CD8-positive, alpha-beta memory T cell (primary cell): ENCODE measurements at regions not wholly inside any gene's neighbourhood (a gene's known extent, or its start where the extent isn't known, plus 50 kb on each side); places are given as distances from the start of the nearest gene placed in this dataset.
"Not testable (repeated sequence)": the region's sequence is repeated elsewhere in the genome, so short reads cannot be mapped to it uniquely, and the experiment has no call there.

Experiments
- CTCF ChIA-PET: fragments of 350-600 bp; sonication (Branson Sonifier 250); formaldehyde crosslinking; loops from one replicate; lab custom pipeline; 2021; ENCODE audit warnings: antibody characterized with exemption; lab: Charles Lee
- POLR2A ChIA-PET: fragments of 350-600 bp; sonication (Branson Sonifier 250); formaldehyde crosslinking; loops from one replicate; lab custom pipeline; 2021; ENCODE audit warnings: antibody characterized with exemption; lab: Charles Lee
- DNase-seq, 5 donors: peaks; one replicate each; pipeline versions ENCODE4 v3.0.0 to v3.0.0-alpha.2; 2020 to 2022; ENCODE audit warnings: mixed read lengths in 1 of 5
- H3K27ac ChIP-seq: one replicate; pipeline ENCODE4 v1.7.0; 2013; ENCODE audit warnings: low read depth, mild to moderate bottlenecking, low read length, moderate library complexity
- H3K27me3 ChIP-seq: 2 replicates; pipeline ENCODE4 v1.7.0; 2013; ENCODE audit warnings: low read length, mild to moderate bottlenecking; ENCODE audit not compliant: insufficient read depth, poor library complexity, severe bottlenecking
- H3K36me3 ChIP-seq: 2 replicates; pipeline ENCODE4 v1.7.0; 2013; ENCODE audit warnings: mild to moderate bottlenecking, low read length, moderate library complexity; ENCODE audit not compliant: insufficient read depth
- H3K4me1 ChIP-seq: 2 replicates; pipeline ENCODE4 v1.7.0; 2013; ENCODE audit warnings: mild to moderate bottlenecking, low read length, moderate library complexity; ENCODE audit not compliant: insufficient read depth
- H3K4me3 ChIP-seq: 2 replicates; pipeline ENCODE4 v1.7.0; 2013; ENCODE audit warnings: mild to moderate bottlenecking, low read length
- H3K9me3 ChIP-seq: 2 replicates; pipeline ENCODE4 v1.7.0; 2013; ENCODE audit warnings: mild to moderate bottlenecking, low read length
- H3K27ac Mint-ChIP-seq, 8 donors: one replicate each; pipeline ENCODE4 v1.8.0; 2020 to 2021; ENCODE audit warnings: mixed read lengths in 8 of 8, mild to moderate bottlenecking in 6 of 8, inconsistent platforms in 3 of 8, moderate library complexity in 3 of 8
- H3K27me3 Mint-ChIP-seq, 2 donors: one replicate each; pipeline ENCODE4 v1.8.0; 2020 to 2021; ENCODE audit warnings: mixed read lengths in 2 of 2, mild to moderate bottlenecking in 1 of 2, moderate library complexity in 1 of 2
- H3K36me3 Mint-ChIP-seq, 3 donors: one replicate each; pipeline ENCODE4 v1.8.0; 2020 to 2021; ENCODE audit warnings: mixed read lengths in 3 of 3, inconsistent platforms in 1 of 3, mild to moderate bottlenecking in 1 of 3
- H3K4me1 Mint-ChIP-seq, 3 donors: one replicate each; pipeline ENCODE4 v1.8.0; 2020 to 2021; ENCODE audit warnings: mixed read lengths in 3 of 3, inconsistent platforms in 1 of 3, mild to moderate bottlenecking in 1 of 3
- H3K4me3 Mint-ChIP-seq, 7 donors: one replicate each; pipeline ENCODE4 v1.8.0; 2020 to 2021; ENCODE audit warnings: mixed read lengths in 7 of 7, mild to moderate bottlenecking in 6 of 7, moderate library complexity in 4 of 7, inconsistent platforms in 2 of 7
- H3K9me3 Mint-ChIP-seq, 5 donors: one replicate each; pipeline ENCODE4 v1.8.0; 2020 to 2022; ENCODE audit warnings: mixed read lengths in 5 of 5, mild to moderate bottlenecking in 3 of 5, moderate library complexity in 2 of 5, inconsistent platforms in 1 of 5

GRCh38 chr7:110539216-110539615 lies 551.7 kb upstream of the LRRN3 start:
- ChIA-PET CTCF (no interaction called here), POLR2A (no interaction called here)
- Mint-ChIP-seq H3K36me3 (no peaks in the 10 kb centered on the region), H3K4me3 (no peak overlapping the region), H3K27ac (no peak overlapping the region), H3K27me3 (no peaks in the 10 kb centered on the region), H3K9me3 (peaks cover 0 to 5% (median 0%) of the 10 kb centered on the region in 5 donors), H3K4me1 (no peaks in the 10 kb centered on the region)
- H3K4me3 ChIP-seq, result no peak overlapping the region
- H3K9me3 ChIP-seq, result no peaks in the 10 kb centered on the region
- H3K36me3 ChIP-seq, result no peaks in the 10 kb centered on the region
- DNase-seq, result no peak
- H3K27ac ChIP-seq, result no peak overlapping the region
- H3K4me1 ChIP-seq, result no peaks in the 10 kb centered on the region
- H3K27me3 ChIP-seq, result no peaks in the 10 kb centered on the region

- H3K9me3 Mint-ChIP-seq, result peaks cover 0 to 3% (median 0%) of the 10 kb centered on the region in 5 donors
- H3K36me3 Mint-ChIP-seq, result no peaks in the 10 kb centered on the region
- H3K4me1 Mint-ChIP-seq, result no peaks in the 10 kb centered on the region
- H3K27me3 Mint-ChIP-seq, result no peaks in the 10 kb centered on the region
- no peaks in the 10 kb centered on the region for H3K4me1 ChIP-seq
- H3K36me3 ChIP-seq, result no peaks in the 10 kb centered on the region
- H3K4me3 ChIP-seq, result no peak overlapping the region
- DNase-seq, result no peak
- no peak overlapping the region for H3K4me3 Mint-ChIP-seq
- no peaks in the 10 kb centered on the region for H3K9me3 ChIP-seq
- ChIA-PET POLR2A (no interaction called here), CTCF (no interaction called here)
- H3K27ac ChIP-seq, result no peak overlapping the region
- no peaks in the 10 kb centered on the region for H3K27me3 ChIP-seq
- H3K27ac Mint-ChIP-seq, result no peak overlapping the region
Observed at GRCh38 chr7:110541962-110542361, 549.0 kb upstream of the LRRN3 start.

GRCh38 chr7:110544194-110544593 lies 546.7 kb upstream of the LRRN3 start:
- ChIA-PET POLR2A (no interaction called here), CTCF (no interaction called here)
- no peaks in the 10 kb centered on the region for H3K36me3 ChIP-seq
- peaks cover 0 to 7% (median 0%) of the 10 kb centered on the region in 5 donors for H3K9me3 Mint-ChIP-seq
- H3K4me3 ChIP-seq, result no peak overlapping the region
- no peak for DNase-seq
- H3K27me3 ChIP-seq, result no peaks in the 10 kb centered on the region
- no peak overlapping the region for H3K27ac Mint-ChIP-seq
- no peak overlapping the region for H3K27ac ChIP-seq
- no peaks in the 10 kb centered on the region for H3K4me1 ChIP-seq
- H3K4me1 Mint-ChIP-seq, result no peaks in the 10 kb centered on the region
- H3K27me3 Mint-ChIP-seq, result no peaks in the 10 kb centered on the region
- no peaks in the 10 kb centered on the region for H3K9me3 ChIP-seq
- H3K36me3 Mint-ChIP-seq, result no peaks in the 10 kb centered on the region
- no peak overlapping the region for H3K4me3 Mint-ChIP-seq

- H3K4me3 ChIP-seq, result no peak overlapping the region
- peaks cover 4 to 19% (median 15%) of the 10 kb centered on the region in 5 donors for H3K9me3 Mint-ChIP-seq
- H3K27ac Mint-ChIP-seq, result no peak overlapping the region
- no peaks in the 10 kb centered on the region for H3K27me3 Mint-ChIP-seq
- no peaks in the 10 kb centered on the region for H3K27me3 ChIP-seq
- no peak overlapping the region for H3K4me3 Mint-ChIP-seq
- ChIA-PET POLR2A (no interaction called here), CTCF (no interaction called here)
- H3K4me1 Mint-ChIP-seq, result no peaks in the 10 kb centered on the region
- no peak for DNase-seq
- H3K27ac ChIP-seq, result no peak overlapping the region
- no peaks in the 10 kb centered on the region for H3K9me3 ChIP-seq
- H3K4me1 ChIP-seq, result no peaks in the 10 kb centered on the region
- H3K36me3 ChIP-seq, result no peaks in the 10 kb centered on the region
- no peaks in the 10 kb centered on the region for H3K36me3 Mint-ChIP-seq
Observed at GRCh38 chr7:110548372-110548771, 542.6 kb upstream of the LRRN3 start.

GRCh38 chr7:110557136-110557535 lies 533.8 kb upstream of the LRRN3 start:
- H3K4me1 ChIP-seq, result no peaks in the 10 kb centered on the region
- no peak for DNase-seq
- H3K27ac Mint-ChIP-seq, result no peak overlapping the region
- no peaks in the 10 kb centered on the region for H3K4me1 Mint-ChIP-seq
- H3K27me3 Mint-ChIP-seq, result peaks cover 0 to 2% of the 10 kb centered on the region in 2 donors
- peaks cover 0 to 11% (median 2%) of the 10 kb centered on the region in 5 donors for H3K9me3 Mint-ChIP-seq
- no peak overlapping the region for H3K27ac ChIP-seq
- H3K4me3 ChIP-seq, result no peak overlapping the region
- H3K27me3 ChIP-seq, result no peaks in the 10 kb centered on the region
- no peak overlapping the region for H3K4me3 Mint-ChIP-seq
- ChIA-PET CTCF (no interaction called here), POLR2A (no interaction called here)
- H3K9me3 ChIP-seq, result no peaks in the 10 kb centered on the region
- no peaks in the 10 kb centered on the region for H3K36me3 Mint-ChIP-seq
- H3K36me3 ChIP-seq, result no peaks in the 10 kb centered on the region

GRCh38 chr7:110563286-110563685 lies 527.6 kb upstream of the LRRN3 start:
- H3K27me3 Mint-ChIP-seq, DNase-seq, H3K9me3 ChIP-seq, H3K4me3 Mint-ChIP-seq, H3K27ac Mint-ChIP-seq, H3K4me3 ChIP-seq, POLR2A ChIA-PET, H3K27ac ChIP-seq, H3K36me3 ChIP-seq, H3K36me3 Mint-ChIP-seq, H3K4me1 ChIP-seq, H3K9me3 Mint-ChIP-seq, H3K27me3 ChIP-seq, CTCF ChIA-PET, H3K4me1 Mint-ChIP-seq: not testable (repeated sequence)

GRCh38 chr7:110564246-110564645 lies 526.7 kb upstream of the LRRN3 start:
- no peaks in the 10 kb centered on the region for H3K9me3 ChIP-seq
- Mint-ChIP-seq H3K9me3 (peaks cover 0 to 6% (median 3%) of the 10 kb centered on the region in 5 donors), H3K4me1 (no peaks in the 10 kb centered on the region), H3K27ac (peak overlapping the region in 1 of 8 donors; percentile 21), H3K4me3 (no peak overlapping the region), H3K27me3 (no peaks in the 10 kb centered on the region), H3K36me3 (peaks cover 0 to 2% (median 0%) of the 10 kb centered on the region in 3 donors)
- DNase-seq, result no peak
- no peaks in the 10 kb centered on the region for H3K4me1 ChIP-seq
- H3K36me3 ChIP-seq, result no peaks in the 10 kb centered on the region
- H3K4me3 ChIP-seq, result no peak overlapping the region
- H3K27ac ChIP-seq, result no peak overlapping the region
- POLR2A ChIA-PET, result no interaction called here
- no peaks in the 10 kb centered on the region for H3K27me3 ChIP-seq
- CTCF ChIA-PET, result no interaction called here

GRCh38 chr7:110568388-110568787 lies 522.5 kb upstream of the LRRN3 start:
- Mint-ChIP-seq H3K9me3 (peaks cover 0 to 5% (median 2%) of the 10 kb centered on the region in 5 donors), H3K4me1 (no peaks in the 10 kb centered on the region), H3K4me3 (no peak overlapping the region), H3K27ac (no peak overlapping the region), H3K36me3 (peaks cover 0 to 1% (median 0%) of the 10 kb centered on the region in 3 donors), H3K27me3 (no peaks in the 10 kb centered on the region)
- no peaks in the 10 kb centered on the region for H3K36me3 ChIP-seq
- no peaks in the 10 kb centered on the region for H3K4me1 ChIP-seq
- H3K27me3 ChIP-seq, result no peaks in the 10 kb centered on the region
- no peak overlapping the region for H3K4me3 ChIP-seq
- DNase-seq, result no peak
- no peak overlapping the region for H3K27ac ChIP-seq
- CTCF ChIA-PET, result no interaction called here
- no peaks in the 10 kb centered on the region for H3K9me3 ChIP-seq
- POLR2A ChIA-PET, result no interaction called here

- Mint-ChIP-seq H3K27me3 (no peaks in the 10 kb centered on the region), H3K4me1 (no peaks in the 10 kb centered on the region), H3K36me3 (no peaks in the 10 kb centered on the region), H3K4me3 (no peak overlapping the region), H3K27ac (no peak overlapping the region), H3K9me3 (peaks cover 0 to 2% (median 0%) of the 10 kb centered on the region in 5 donors)
- no peaks in the 10 kb centered on the region for H3K36me3 ChIP-seq
- ChIA-PET POLR2A (no interaction called here), CTCF (no interaction called here)
- H3K27ac ChIP-seq, result no peak overlapping the region
- H3K4me3 ChIP-seq, result no peak overlapping the region
- DNase-seq, result no peak
- H3K4me1 ChIP-seq, result no peaks in the 10 kb centered on the region
- H3K27me3 ChIP-seq, result no peaks in the 10 kb centered on the region
- H3K9me3 ChIP-seq, result no peaks in the 10 kb centered on the region
Observed at GRCh38 chr7:110568932-110569331, 522.0 kb upstream of the LRRN3 start.
